AG09309 (cell line): ENCODE measurements at regions not wholly inside any gene's neighbourhood (a gene's known extent, or its start where the extent isn't known, plus 50 kb on each side); places are given as distances from the start of the nearest gene placed in this dataset.

ENCODE experiments used
- DNase-seq: peaks from one replicate; pipeline ENCODE4 v3.0.0-alpha.2; 2010; ENCODE audit warnings: low read depth
- H3K4me3 ChIP-seq: 2 replicates; pipeline ENCODE4 v1.5.1; 2011; ENCODE audit warnings: mild to moderate bottlenecking, low read depth, low read length, moderate library complexity; ENCODE audit not compliant: control insufficient read depth
- CTCF ChIP-seq: IDR thresholded peaks from 2 replicates; pipeline ENCODE4 v1.5.1; 2011; ENCODE audit warnings: mild to moderate bottlenecking, low read depth, low read length, inconsistent platforms; ENCODE audit not compliant: insufficient read depth, control insufficient read depth; ENCODE audit errors: missing control alignments

DNA sequence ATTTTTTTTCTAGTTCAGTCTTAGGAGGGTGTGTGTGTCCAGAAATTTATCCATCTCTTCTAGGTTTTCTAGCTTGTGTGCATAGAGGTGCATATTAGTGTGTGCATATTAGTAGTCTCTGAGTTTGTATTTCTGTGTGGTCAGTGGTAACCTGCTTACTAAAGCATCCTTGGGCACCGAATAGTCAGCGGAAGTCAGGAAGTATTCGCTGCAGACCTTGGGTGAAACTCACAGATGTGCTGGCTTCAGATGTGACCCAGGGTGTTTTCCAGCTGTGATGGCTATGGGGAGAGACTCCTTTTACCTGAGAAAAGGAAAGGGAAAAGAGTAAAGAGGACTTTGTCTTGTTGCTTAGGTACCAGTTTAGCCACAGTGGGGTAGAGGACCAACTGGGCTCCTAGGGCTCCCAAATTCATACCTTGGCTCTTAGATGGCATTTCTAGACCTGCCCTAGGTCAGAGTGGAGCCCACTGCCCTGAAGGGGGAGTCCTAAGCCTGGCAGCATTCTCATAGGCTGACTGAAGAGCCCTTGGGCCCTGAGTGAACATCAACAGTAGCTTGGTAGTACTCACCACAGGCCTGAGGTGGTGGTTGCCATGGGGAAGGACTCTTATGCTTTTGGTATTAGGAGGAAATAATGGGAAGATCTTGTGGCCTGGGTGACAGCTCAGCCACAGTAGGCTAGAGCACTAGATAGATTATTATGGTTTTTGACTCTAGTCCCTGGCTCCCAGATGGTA, 286.0 kb upstream of the ZPLD1 start:
- TF ChIP-seq CTCF, result no peak
- DNase-seq, result no peak

GRCh38 chr3:102151935-102152334, 282.9 kb upstream of the ZPLD1 start:
- DNase-seq, result no peak
- no peak for TF ChIP-seq CTCF
- H3K4me3 ChIP-seq, result no peak overlapping the region

More for the DNA sequence above, 286.0 kb upstream of the ZPLD1 start:
- no peak overlapping the region for H3K4me3 ChIP-seq

- DNase-seq, result no peak
- no peak for TF ChIP-seq CTCF
- no peak overlapping the region for H3K4me3 ChIP-seq
Measured at GRCh38 chr3:102156426-102156825, 278.4 kb upstream of the ZPLD1 start.

DNA sequence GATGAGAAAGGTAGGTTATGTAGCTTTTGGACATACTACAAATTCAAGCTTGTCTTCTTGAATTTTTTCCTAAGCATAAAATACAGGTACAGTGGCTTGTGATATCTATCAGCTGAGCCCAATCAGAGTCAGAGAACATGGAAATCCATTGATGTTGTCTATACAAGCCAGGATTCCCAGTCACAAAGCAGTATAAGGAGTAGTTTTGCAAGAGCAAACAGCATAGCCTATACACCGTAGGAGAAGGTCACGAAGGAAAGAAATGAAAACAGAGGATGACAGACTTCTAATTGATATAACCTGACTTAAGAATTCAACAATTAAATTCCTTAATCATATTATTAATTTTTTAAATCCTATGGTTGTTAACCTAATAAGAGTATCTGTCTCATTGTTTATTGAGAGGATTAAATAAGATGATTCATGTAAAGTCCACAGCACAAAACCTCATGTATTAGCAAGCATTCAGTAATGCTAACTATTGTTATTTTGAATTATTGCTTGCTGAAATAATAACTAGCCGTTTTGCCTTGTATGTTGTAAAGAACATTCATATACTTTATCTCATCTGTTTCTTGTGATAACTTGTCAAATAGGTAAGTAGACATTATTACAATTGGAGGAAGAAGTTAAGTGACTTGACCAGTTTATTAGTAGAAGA, 276.6 kb upstream of the ZPLD1 start:
- no peak overlapping the region for H3K4me3 ChIP-seq
- no peak for DNase-seq
- no peak for TF ChIP-seq CTCF

- no peak for TF ChIP-seq CTCF
- DNase-seq, result no peak
Measured at GRCh38 chr3:102159810-102160451, 274.9 kb upstream of the ZPLD1 start.

DNA sequence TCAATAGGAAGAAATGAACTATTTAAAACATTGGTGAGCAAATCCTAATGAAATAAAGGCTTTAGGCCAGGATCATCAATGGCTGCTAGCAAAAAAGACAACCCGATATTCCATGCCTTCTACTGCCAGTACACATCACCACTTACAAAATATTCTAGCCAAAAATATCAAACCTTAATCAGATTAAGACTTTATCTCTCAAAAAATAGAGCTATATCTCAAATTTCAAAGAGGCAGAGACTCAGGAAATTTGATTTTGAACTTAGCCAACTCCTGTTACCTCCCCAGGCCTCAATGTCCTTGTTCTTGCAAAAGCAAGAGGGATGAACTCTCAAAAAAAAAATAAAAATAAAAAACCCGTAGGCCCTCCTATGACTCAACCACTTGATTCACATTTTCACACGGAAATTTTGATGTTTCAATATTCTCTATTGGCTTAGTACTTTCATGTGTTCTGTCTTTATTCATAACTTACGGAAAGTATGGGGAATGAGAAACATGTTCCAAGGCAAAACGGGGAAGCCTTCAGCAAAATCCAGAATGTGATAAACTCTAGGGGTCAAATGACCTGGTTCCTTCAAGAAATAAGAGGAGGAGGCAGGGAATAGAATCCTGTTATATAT, 273.3 kb upstream of the ZPLD1 start:
- no peak for TF ChIP-seq CTCF
- H3K4me3 ChIP-seq, result no peak overlapping the region
- DNase-seq, result no peak

More at GRCh38 chr3:102159810-102160451, 274.9 kb upstream of the ZPLD1 start:
- no peak overlapping the region for H3K4me3 ChIP-seq
